ENCODE measurements at regions not wholly inside any gene's neighbourhood (a gene's known extent, or its start where the extent isn't known, plus 50 kb on each side); places are given as distances from the start of the nearest gene placed in this dataset.

- TF ChIP-seq, protein P1, sequence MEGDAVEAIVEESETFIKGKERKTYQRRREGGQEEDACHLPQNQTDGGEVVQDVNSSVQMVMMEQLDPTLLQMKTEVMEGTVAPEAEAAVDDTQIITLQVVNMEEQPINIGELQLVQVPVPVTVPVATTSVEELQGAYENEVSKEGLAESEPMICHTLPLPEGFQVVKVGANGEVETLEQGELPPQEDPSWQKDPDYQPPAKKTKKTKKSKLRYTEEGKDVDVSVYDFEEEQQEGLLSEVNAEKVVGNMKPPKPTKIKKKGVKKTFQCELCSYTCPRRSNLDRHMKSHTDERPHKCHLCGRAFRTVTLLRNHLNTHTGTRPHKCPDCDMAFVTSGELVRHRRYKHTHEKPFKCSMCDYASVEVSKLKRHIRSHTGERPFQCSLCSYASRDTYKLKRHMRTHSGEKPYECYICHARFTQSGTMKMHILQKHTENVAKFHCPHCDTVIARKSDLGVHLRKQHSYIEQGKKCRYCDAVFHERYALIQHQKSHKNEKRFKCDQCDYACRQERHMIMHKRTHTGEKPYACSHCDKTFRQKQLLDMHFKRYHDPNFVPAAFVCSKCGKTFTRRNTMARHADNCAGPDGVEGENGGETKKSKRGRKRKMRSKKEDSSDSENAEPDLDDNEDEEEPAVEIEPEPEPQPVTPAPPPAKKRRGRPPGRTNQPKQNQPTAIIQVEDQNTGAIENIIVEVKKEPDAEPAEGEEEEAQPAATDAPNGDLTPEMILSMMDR (IDR thresholded peaks at IDR 0.05; ENCODE audit: insufficient read depth, low read depth, low read length) = no peak
- DNase-seq (ENCODE audit: low read depth) = no peak
These were observed 287.8 kb upstream of the SHH start for GRCh38 chr7:156100086-156100485.

GRCh38 chr7:156099085-156099484 is 286.8 kb upstream of the SHH start:
- no peak overlapping the region for H3K4me3 ChIP-seq (ENCODE audit: low read depth, low read length)
- TF ChIP-seq, protein P1 (IDR thresholded peaks at IDR 0.05; ENCODE audit: insufficient read depth, low read depth, low read length) = no peak
- no peak for DNase-seq (ENCODE audit: low read depth)

More at GRCh38 chr7:156100086-156100485, 287.8 kb upstream of the SHH start:
- H3K4me3 ChIP-seq (ENCODE audit: low read depth, low read length) = no peak overlapping the region

DNA sequence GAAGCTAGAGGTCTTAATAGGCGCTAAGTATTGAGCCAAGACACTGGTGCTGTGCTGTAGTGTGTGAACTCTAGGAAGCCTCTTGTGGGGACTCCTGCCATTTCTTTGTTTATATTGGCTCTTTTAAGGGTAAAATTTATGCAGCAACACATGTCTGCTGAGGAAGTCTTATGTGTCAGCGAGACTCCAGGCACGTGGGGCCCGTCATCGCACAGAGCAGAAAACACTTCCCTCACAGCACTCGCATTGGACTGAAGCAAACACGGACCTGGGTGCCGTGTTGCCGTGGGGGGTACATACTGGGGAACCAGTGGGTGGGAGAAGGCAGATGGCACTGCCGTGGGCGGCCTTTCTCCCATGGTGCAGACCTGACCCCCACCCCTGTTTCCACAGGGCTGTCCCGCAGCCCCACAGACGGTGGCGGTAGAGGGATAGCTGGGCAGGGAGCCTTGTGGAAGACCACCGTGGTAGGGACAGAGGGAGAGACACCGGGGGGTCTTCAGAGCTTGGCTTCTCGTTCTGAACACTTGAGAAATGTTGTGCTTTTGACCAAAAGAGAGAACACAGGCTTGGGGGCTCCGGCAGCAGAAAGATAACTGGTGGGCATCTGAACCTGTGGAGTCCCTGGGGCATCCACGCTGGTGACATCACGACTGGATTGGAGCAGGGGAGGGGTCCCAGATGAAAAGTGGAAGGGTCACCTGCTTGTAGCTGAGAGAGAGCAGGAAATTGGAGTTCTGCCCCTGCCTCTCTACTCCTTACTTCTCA is 284.7 kb upstream of the SHH start:
- TF ChIP-seq, protein P1 (IDR thresholded peaks at IDR 0.05; ENCODE audit: insufficient read depth, low read depth, low read length) = no peak
- DNase-seq (ENCODE audit: low read depth) = no peak

GRCh38 chr7:156095908-156096539 is 283.8 kb upstream of the SHH start:
- TF ChIP-seq, protein P1 (IDR thresholded peaks at IDR 0.05; ENCODE audit: insufficient read depth, low read depth, low read length) = no peak
- no peak overlapping the region for H3K4me3 ChIP-seq (ENCODE audit: low read depth, low read length)
- no peak for DNase-seq (ENCODE audit: low read depth)

More for the DNA sequence above, 284.7 kb upstream of the SHH start:
- H3K4me3 ChIP-seq (ENCODE audit: low read depth, low read length) = no peak overlapping the region

- H3K4me3 ChIP-seq (ENCODE audit: low read depth, low read length) = no peak overlapping the region
- TF ChIP-seq, protein P1 (IDR thresholded peaks at IDR 0.05; ENCODE audit: insufficient read depth, low read depth, low read length) = no peak
These were observed 282.3 kb upstream of the SHH start for GRCh38 chr7:156094350-156095146.

DNA sequence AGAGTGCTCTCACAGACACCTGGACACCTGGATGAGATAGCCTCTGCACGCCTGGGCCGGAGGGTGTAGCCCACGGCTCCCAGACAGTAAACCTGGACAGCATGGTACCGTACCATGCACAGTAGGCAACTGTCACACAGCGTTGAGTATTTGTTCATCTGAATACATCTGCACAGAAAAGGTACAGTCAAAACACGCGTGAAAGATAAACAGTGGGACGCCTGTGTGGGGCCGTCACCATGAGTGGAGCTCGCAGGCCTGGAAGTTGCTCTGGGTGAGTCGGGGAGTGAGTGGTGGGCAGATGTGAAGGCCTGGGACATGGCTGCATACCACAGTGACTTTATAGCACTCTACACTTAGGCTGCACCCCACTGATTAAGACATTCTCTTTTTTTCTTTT is 280.0 kb upstream of the SHH start:
- DNase-seq (ENCODE audit: low read depth) = no peak
- TF ChIP-seq, protein P1 (IDR thresholded peaks at IDR 0.05; ENCODE audit: insufficient read depth, low read depth, low read length) = no peak
- H3K4me3 ChIP-seq (ENCODE audit: low read depth, low read length) = no peak overlapping the region

More at GRCh38 chr7:156094350-156095146, 282.3 kb upstream of the SHH start:
- DNase-seq (ENCODE audit: low read depth) = no peak
